Tibial nerve (tissue), 4 donors: ENCODE measurements at regions not wholly inside any gene's neighbourhood (a gene's known extent, or its start where the extent isn't known, plus 50 kb on each side); places are given as distances from the start of the nearest gene placed in this dataset.
A peak's percentile ranks its signal among the peaks of the same experiment; 100 is the strongest.

Experiments
- DNase-seq, 2 donors: peaks; one replicate each; pipeline ENCODE4 v3.0.0-alpha.2; 2019; ENCODE audit warnings: low spot score in 2 of 2
- H3K27ac ChIP-seq, 4 donors: fragments of 200-600 bp; sonication (generic) in 3 of 4; one replicate each; pipeline ENCODE4 v1.5.1; 2017 to 2019; ENCODE audit warnings: mild to moderate bottlenecking in 1 of 4
- H3K27me3 ChIP-seq, 2 donors: fragments of 200-600 bp; sonication (generic) in 1 of 2; one replicate each; pipeline versions ENCODE4 v1.5.1 to v1.6.0; 2017 to 2019
- H3K36me3 ChIP-seq, 3 donors: fragments of 200-600 bp; sonication (generic); one replicate each; pipeline ENCODE4 v1.5.1; 2018 to 2019
- H3K4me1 ChIP-seq, 4 donors: fragments of 200-600 bp; sonication (generic) in 3 of 4; one replicate each; pipeline ENCODE4 v1.5.1; 2017 to 2019
- H3K4me3 ChIP-seq, 4 donors: fragments of 200-600 bp; sonication (generic) in 3 of 4; one replicate each; pipeline ENCODE4 v1.5.1; 2017 to 2019; ENCODE audit warnings: mild to moderate bottlenecking in 1 of 4, moderate library complexity in 1 of 4
- H3K9me3 ChIP-seq, 4 donors: fragments of 200-600 bp; sonication (generic) in 3 of 4; one replicate each; pipeline ENCODE4 v1.5.1; 2017 to 2019
- EP300 ChIP-seq, 2 donors: sonication (generic); formaldehyde crosslinking; IDR thresholded peaks; one replicate each; pipeline ENCODE4 v1.6.1; 2017; ENCODE audit warnings: antibody characterized with exemption in 2 of 2, mild to moderate bottlenecking in 1 of 2
- POLR2A ChIP-seq, 2 donors: fragments of 450-650 bp; IDR thresholded peaks; one replicate each; pipeline ENCODE4 v1.6.1; 2017; ENCODE audit warnings: antibody characterized with exemption in 2 of 2, mild to moderate bottlenecking in 2 of 2, moderate library complexity in 2 of 2
- WGBS, 2 donors: methylation state at CpG; one replicate each; pipeline ENCODE4 v1.1.5; 2018; 5-methylcytosine and 5-hydroxymethylcytosine counted together
- TF ChIP-seq, protein P1 (sequence below), 5 experiments: fragments of 200-600 bp in 3 of 5; fragments of 450-650 bp in 2 of 5; sonication (generic) in 3 of 5; IDR thresholded peaks; one replicate each; pipeline ENCODE4 v1.5.1; 2016 to 2019; ENCODE audit warnings: antibody characterized with exemption in 5 of 5, mild to moderate bottlenecking in 3 of 5, moderate library complexity in 2 of 5

GRCh38 chr15:98071786-98072185 is 111.3 kb downstream of the ARRDC4 start:
- Histone ChIP-seq H3K27me3 (no peaks in the 10 kb centered on the region), H3K4me3 (no peak overlapping the region), H3K27ac (no peak overlapping the region), H3K9me3 (peaks cover 0 to 8% (median 0%) of the 10 kb centered on the region in 4 donors), H3K36me3 (no peaks in the 10 kb centered on the region), H3K4me1 (peaks cover 0 to 17% (median 5%) of the 10 kb centered on the region in 4 donors)
- TF ChIP-seq, protein P1, sequence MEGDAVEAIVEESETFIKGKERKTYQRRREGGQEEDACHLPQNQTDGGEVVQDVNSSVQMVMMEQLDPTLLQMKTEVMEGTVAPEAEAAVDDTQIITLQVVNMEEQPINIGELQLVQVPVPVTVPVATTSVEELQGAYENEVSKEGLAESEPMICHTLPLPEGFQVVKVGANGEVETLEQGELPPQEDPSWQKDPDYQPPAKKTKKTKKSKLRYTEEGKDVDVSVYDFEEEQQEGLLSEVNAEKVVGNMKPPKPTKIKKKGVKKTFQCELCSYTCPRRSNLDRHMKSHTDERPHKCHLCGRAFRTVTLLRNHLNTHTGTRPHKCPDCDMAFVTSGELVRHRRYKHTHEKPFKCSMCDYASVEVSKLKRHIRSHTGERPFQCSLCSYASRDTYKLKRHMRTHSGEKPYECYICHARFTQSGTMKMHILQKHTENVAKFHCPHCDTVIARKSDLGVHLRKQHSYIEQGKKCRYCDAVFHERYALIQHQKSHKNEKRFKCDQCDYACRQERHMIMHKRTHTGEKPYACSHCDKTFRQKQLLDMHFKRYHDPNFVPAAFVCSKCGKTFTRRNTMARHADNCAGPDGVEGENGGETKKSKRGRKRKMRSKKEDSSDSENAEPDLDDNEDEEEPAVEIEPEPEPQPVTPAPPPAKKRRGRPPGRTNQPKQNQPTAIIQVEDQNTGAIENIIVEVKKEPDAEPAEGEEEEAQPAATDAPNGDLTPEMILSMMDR (IDR thresholded peaks at IDR 0.05): no peak
- TF ChIP-seq POLR2A (IDR thresholded peaks at IDR 0.05) (no peak), EP300 (IDR thresholded peaks at IDR 0.05) (no peak)
- DNase-seq: no peak

DNA sequence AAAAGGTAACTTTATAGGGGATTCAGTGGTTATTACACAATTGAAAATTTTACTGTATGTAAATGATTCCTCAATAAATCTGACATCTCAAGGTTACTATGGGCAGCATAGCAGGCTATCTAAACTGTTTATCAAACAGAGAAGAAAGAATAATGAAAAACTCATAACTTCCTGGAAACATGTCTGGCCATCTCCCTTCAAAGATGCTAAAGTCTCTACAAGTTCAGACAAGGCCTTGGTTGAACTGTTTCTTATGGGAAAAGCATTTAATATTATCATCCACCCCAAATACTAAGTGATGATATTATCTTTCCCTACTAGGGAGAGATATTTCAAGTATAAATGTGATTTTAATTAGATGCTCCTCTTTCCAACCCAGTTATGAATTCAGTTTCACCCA is 114.9 kb downstream of the ARRDC4 start:
- no peak for DNase-seq
- H3K27me3 ChIP-seq: no peaks in the 10 kb centered on the region
- no peak overlapping the region for H3K4me3 ChIP-seq
- H3K4me1 ChIP-seq: peaks cover 0 to 19% (median 10%) of the 10 kb centered on the region in 4 donors
- peak overlapping the region in 3 of 4 donors; percentile 46 to 80 (median 78) for H3K27ac ChIP-seq
- TF ChIP-seq, protein P1 (IDR thresholded peaks at IDR 0.05): no peak
- H3K36me3 ChIP-seq: no peaks in the 10 kb centered on the region
- peaks cover 0 to under 1% (median 0%) of the 10 kb centered on the region in 4 donors for H3K9me3 ChIP-seq

- 40% methylated on average over 8 of the region's 8 CpGs for WGBS, 2 donors
- H3K27ac ChIP-seq: peak overlapping the region; percentile 56 to 80 (median 70)
- no peaks in the 10 kb centered on the region for H3K9me3 ChIP-seq
- no peaks in the 10 kb centered on the region for H3K36me3 ChIP-seq
- H3K27me3 ChIP-seq: no peaks in the 10 kb centered on the region
- no peak overlapping the region for H3K4me3 ChIP-seq
- peak in 1 of 2 donors; percentile 10 for TF ChIP-seq EP300 (IDR thresholded peaks at IDR 0.05)
- TF ChIP-seq, protein P1 (IDR thresholded peaks at IDR 0.05): no peak
- H3K4me1 ChIP-seq: peaks cover 0 to 19% (median 10%) of the 10 kb centered on the region in 4 donors
- peak; percentile 22 to 26 for DNase-seq
These were observed 115.7 kb downstream of the ARRDC4 start for GRCh38 chr15:98076021-98076816.

GRCh38 chr15:98077186-98077585 is 116.7 kb downstream of the ARRDC4 start:
- WGBS, 2 donors: 58 to 70% methylated on average over 8 of the region's 8 CpGs
- H3K27ac ChIP-seq: peak overlapping the region; percentile 56 to 80 (median 70)
- no peaks in the 10 kb centered on the region for H3K27me3 ChIP-seq
- no peaks in the 10 kb centered on the region for H3K36me3 ChIP-seq
- H3K9me3 ChIP-seq: no peaks in the 10 kb centered on the region
- TF ChIP-seq POLR2A (IDR thresholded peaks at IDR 0.05) (no peak), EP300 (IDR thresholded peaks at IDR 0.05) (peak in 1 of 2 donors; percentile 5)
- peak; percentile 30 to 38 for DNase-seq
- H3K4me1 ChIP-seq: peaks cover 0 to 19% (median 10%) of the 10 kb centered on the region in 4 donors
- no peak overlapping the region for H3K4me3 ChIP-seq

GRCh38 chr15:98080791-98081190 is 120.3 kb downstream of the ARRDC4 start:
- TF ChIP-seq EP300 (IDR thresholded peaks at IDR 0.05) (no peak), POLR2A (IDR thresholded peaks at IDR 0.05) (no peak)
- TF ChIP-seq, protein P1 (IDR thresholded peaks at IDR 0.05): no peak
- 74 to 83% methylated on average over 2 of the region's 2 CpGs for WGBS, 2 donors
- Histone ChIP-seq H3K27ac (no peak overlapping the region), H3K4me1 (peaks cover 0 to 18% (median 6%) of the 10 kb centered on the region in 4 donors), H3K36me3 (no peaks in the 10 kb centered on the region), H3K4me3 (no peak overlapping the region), H3K9me3 (no peaks in the 10 kb centered on the region), H3K27me3 (no peaks in the 10 kb centered on the region)
- DNase-seq: no peak
